Forelimb muscle (tissue), 1 donor: ENCODE measurements at regions not wholly inside any gene's neighbourhood (a gene's known extent, or its start where the extent isn't known, plus 50 kb on each side); places are given as distances from the start of the nearest gene placed in this dataset.

Experiments
- DNase-seq: peaks from one replicate; pipeline ENCODE4 v3.0.0-alpha.2; 2013; ENCODE audit warnings: low read depth

GRCh38 chr1:193359631-193360030 lies 173.2 kb upstream of the B3GALT2 start:
- no peak for DNase-seq

- no peak for DNase-seq
Observed at GRCh38 chr1:193358419-193358818, 172.0 kb upstream of the B3GALT2 start.

GRCh38 chr1:193356249-193356648 lies 169.8 kb upstream of the B3GALT2 start:
- DNase-seq = no peak

GRCh38 chr1:193355626-193356025 lies 169.2 kb upstream of the B3GALT2 start:
- DNase-seq = no peak

- DNase-seq = no peak
Observed at GRCh38 chr1:193355178-193355577, 168.8 kb upstream of the B3GALT2 start.

- no peak for DNase-seq
Observed at GRCh38 chr1:193348769-193349535, 162.5 kb upstream of the B3GALT2 start.

- no peak for DNase-seq
Observed at GRCh38 chr1:193348091-193348768, 161.8 kb upstream of the B3GALT2 start.

- no peak for DNase-seq
Observed at GRCh38 chr1:193346085-193346484, 159.7 kb upstream of the B3GALT2 start.

GRCh38 chr1:193342811-193343210 lies 156.4 kb upstream of the B3GALT2 start:
- no peak for DNase-seq

GRCh38 chr1:193340331-193340730 lies 153.9 kb upstream of the B3GALT2 start:
- no peak for DNase-seq

- no peak for DNase-seq
Observed at GRCh38 chr1:193339401-193339800, 153.0 kb upstream of the B3GALT2 start.

GRCh38 chr1:193338194-193338593 lies 151.8 kb upstream of the B3GALT2 start:
- no peak for DNase-seq

- peak; percentile 5 for DNase-seq
Observed at GRCh38 chr1:193335806-193336428, 149.5 kb upstream of the B3GALT2 start.

- DNase-seq = no peak
Observed at GRCh38 chr1:193333166-193333565, 146.8 kb upstream of the B3GALT2 start.

GRCh38 chr1:193326296-193326695 lies 139.9 kb upstream of the B3GALT2 start:
- no peak for DNase-seq

- DNase-seq = no peak
Observed at GRCh38 chr1:193325771-193326170, 139.4 kb upstream of the B3GALT2 start.

- DNase-seq = no peak
Observed at GRCh38 chr1:193325042-193325441, 138.6 kb upstream of the B3GALT2 start.

- DNase-seq = no peak
Observed at GRCh38 chr1:193322211-193322610, 135.8 kb upstream of the B3GALT2 start.

- DNase-seq = no peak
Observed at GRCh38 chr1:193321242-193321840, 134.9 kb upstream of the B3GALT2 start.

GRCh38 chr1:193320270-193320669 lies 133.9 kb upstream of the B3GALT2 start:
- no peak for DNase-seq

- DNase-seq = no peak
Observed at GRCh38 chr1:193318347-193318746, 131.9 kb upstream of the B3GALT2 start.

GRCh38 chr1:193313354-193314140 lies 127.1 kb upstream of the B3GALT2 start:
- DNase-seq = no peak
